Suprapubic skin (tissue), 4 donors: ENCODE measurements at regions not wholly inside any gene's neighbourhood (a gene's known extent, or its start where the extent isn't known, plus 50 kb on each side); places are given as distances from the start of the nearest gene placed in this dataset.

ENCODE experiments used
- DNase-seq, 2 donors: peaks; one replicate each; pipeline ENCODE4 v3.0.0-alpha.2; 2019; ENCODE audit warnings: low spot score in 2 of 2
- H3K27ac ChIP-seq: fragments of 200-600 bp; sonication (generic); one replicate; pipeline ENCODE4 v1.5.1; 2019
- H3K27me3 ChIP-seq: fragments of 200-600 bp; sonication (generic); one replicate; pipeline ENCODE4 v1.5.1; 2019
- H3K36me3 ChIP-seq: fragments of 200-600 bp; sonication (generic); one replicate; pipeline ENCODE4 v1.5.1; 2019
- H3K4me1 ChIP-seq: fragments of 200-600 bp; sonication (generic); one replicate; pipeline ENCODE4 v1.5.1; 2019
- H3K4me3 ChIP-seq: fragments of 200-600 bp; sonication (generic); one replicate; pipeline ENCODE4 v1.5.1; 2019; ENCODE audit warnings: mild to moderate bottlenecking
- H3K9me3 ChIP-seq: fragments of 200-600 bp; sonication (generic); one replicate; pipeline ENCODE4 v1.5.1; 2019
- EP300 ChIP-seq: sonication (generic); formaldehyde crosslinking; IDR thresholded peaks from one replicate; pipeline ENCODE4 v1.6.1; 2017; ENCODE audit warnings: antibody characterized with exemption
- POLR2A ChIP-seq, 2 donors: fragments of 450-650 bp; IDR thresholded peaks; one replicate each; pipeline ENCODE4 v1.6.1; 2017; ENCODE audit warnings: antibody characterized with exemption in 2 of 2, mild to moderate bottlenecking in 2 of 2, moderate library complexity in 2 of 2
- POLR2AphosphoS5 ChIP-seq, 3 donors: sonication (generic); formaldehyde crosslinking; IDR thresholded peaks; one replicate each; pipeline ENCODE4 v1.6.1; 2017; ENCODE audit warnings: antibody characterized with exemption in 3 of 3
- WGBS: methylation state at CpG from one replicate; pipeline ENCODE4 v1.1.5; 2018; 5-methylcytosine and 5-hydroxymethylcytosine counted together
- TF ChIP-seq, protein P1 (sequence below), 2 donors: fragments of 200-600 bp in 1 of 2; fragments of 450-650 bp in 1 of 2; sonication (generic) in 1 of 2; IDR thresholded peaks; one replicate each; pipeline ENCODE4 v1.5.1; 2016 to 2019; ENCODE audit warnings: antibody characterized with exemption in 2 of 2, mild to moderate bottlenecking in 1 of 2, moderate library complexity in 1 of 2

- Histone ChIP-seq H3K27ac (no peak overlapping the region), H3K4me1 (no peaks in the 10 kb centered on the region), H3K4me3 (no peak overlapping the region), H3K36me3 (no peaks in the 10 kb centered on the region), H3K9me3 (no peaks in the 10 kb centered on the region), H3K27me3 (no peaks in the 10 kb centered on the region)
- WGBS = 93% methylated on average over 22 of the region's 35 CpGs
- no peak for TF ChIP-seq POLR2AphosphoS5 (IDR thresholded peaks at IDR 0.05)
- TF ChIP-seq POLR2A (IDR thresholded peaks at IDR 0.05) = no peak
- TF ChIP-seq, protein P1, sequence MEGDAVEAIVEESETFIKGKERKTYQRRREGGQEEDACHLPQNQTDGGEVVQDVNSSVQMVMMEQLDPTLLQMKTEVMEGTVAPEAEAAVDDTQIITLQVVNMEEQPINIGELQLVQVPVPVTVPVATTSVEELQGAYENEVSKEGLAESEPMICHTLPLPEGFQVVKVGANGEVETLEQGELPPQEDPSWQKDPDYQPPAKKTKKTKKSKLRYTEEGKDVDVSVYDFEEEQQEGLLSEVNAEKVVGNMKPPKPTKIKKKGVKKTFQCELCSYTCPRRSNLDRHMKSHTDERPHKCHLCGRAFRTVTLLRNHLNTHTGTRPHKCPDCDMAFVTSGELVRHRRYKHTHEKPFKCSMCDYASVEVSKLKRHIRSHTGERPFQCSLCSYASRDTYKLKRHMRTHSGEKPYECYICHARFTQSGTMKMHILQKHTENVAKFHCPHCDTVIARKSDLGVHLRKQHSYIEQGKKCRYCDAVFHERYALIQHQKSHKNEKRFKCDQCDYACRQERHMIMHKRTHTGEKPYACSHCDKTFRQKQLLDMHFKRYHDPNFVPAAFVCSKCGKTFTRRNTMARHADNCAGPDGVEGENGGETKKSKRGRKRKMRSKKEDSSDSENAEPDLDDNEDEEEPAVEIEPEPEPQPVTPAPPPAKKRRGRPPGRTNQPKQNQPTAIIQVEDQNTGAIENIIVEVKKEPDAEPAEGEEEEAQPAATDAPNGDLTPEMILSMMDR (IDR thresholded peaks at IDR 0.05) = no peak
- no peak for TF ChIP-seq EP300
- no peak for DNase-seq
Measured at GRCh38 chr9:80359941-80360881, 788.4 kb downstream of the TLE4 start.

- WGBS = 95% methylated on average over 3 of the region's 11 CpGs
- Histone ChIP-seq H3K36me3 (no peaks in the 10 kb centered on the region), H3K4me1 (no peaks in the 10 kb centered on the region), H3K4me3 (no peak overlapping the region), H3K27ac (no peak overlapping the region), H3K9me3 (no peaks in the 10 kb centered on the region), H3K27me3 (no peaks in the 10 kb centered on the region)
- TF ChIP-seq POLR2AphosphoS5 (IDR thresholded peaks at IDR 0.05) (no peak), POLR2A (IDR thresholded peaks at IDR 0.05) (no peak), EP300 (no peak)
- TF ChIP-seq, protein P1 (IDR thresholded peaks at IDR 0.05) = no peak
- no peak for DNase-seq
Measured at GRCh38 chr9:80359291-80359690, 787.5 kb downstream of the TLE4 start.

GRCh38 chr9:80352967-80353366 is 781.2 kb downstream of the TLE4 start:
- no peaks in the 10 kb centered on the region for H3K9me3 ChIP-seq
- H3K36me3 ChIP-seq = no peaks in the 10 kb centered on the region
- TF ChIP-seq POLR2A (IDR thresholded peaks at IDR 0.05) = no peak
- TF ChIP-seq, protein P1 (IDR thresholded peaks at IDR 0.05) = no peak
- TF ChIP-seq POLR2AphosphoS5 (IDR thresholded peaks at IDR 0.05) = no peak
- TF ChIP-seq EP300 = no peak
- WGBS = 96% methylated on average over 2 of the region's 2 CpGs
- no peaks in the 10 kb centered on the region for H3K4me1 ChIP-seq
- DNase-seq = no peak
- H3K27ac ChIP-seq = no peak overlapping the region
- H3K27me3 ChIP-seq = no peaks in the 10 kb centered on the region
- no peak overlapping the region for H3K4me3 ChIP-seq

DNA sequence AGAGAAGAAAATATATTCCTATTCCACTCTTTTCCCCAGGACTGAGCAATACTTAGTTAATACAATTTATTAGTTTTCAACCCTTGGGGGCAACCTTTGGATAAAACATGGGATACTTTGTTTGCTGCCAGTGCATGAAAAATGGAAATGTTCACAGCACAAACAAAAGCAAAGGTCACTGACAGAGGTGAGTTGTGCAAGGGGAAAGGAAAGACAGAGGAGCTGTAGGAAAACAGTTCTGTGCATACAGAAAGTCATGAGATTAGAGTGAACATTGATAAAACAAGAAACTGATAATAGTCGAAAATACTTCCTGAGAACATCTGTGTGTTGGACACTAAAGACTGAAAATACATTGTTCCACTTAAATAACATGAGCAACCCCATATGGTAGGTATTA is 779.8 kb downstream of the TLE4 start:
- Histone ChIP-seq H3K27me3 (no peaks in the 10 kb centered on the region), H3K36me3 (no peaks in the 10 kb centered on the region), H3K4me1 (no peaks in the 10 kb centered on the region), H3K4me3 (no peak overlapping the region), H3K27ac (no peak overlapping the region), H3K9me3 (no peaks in the 10 kb centered on the region)
- DNase-seq = no peak
- 82% methylated on average over 1 of the region's 1 CpG for WGBS
- TF ChIP-seq POLR2AphosphoS5 (IDR thresholded peaks at IDR 0.05) (no peak), EP300 (no peak), POLR2A (IDR thresholded peaks at IDR 0.05) (no peak)
- TF ChIP-seq, protein P1 (IDR thresholded peaks at IDR 0.05) = no peak

- Histone ChIP-seq H3K4me1 (no peaks in the 10 kb centered on the region), H3K36me3 (no peaks in the 10 kb centered on the region), H3K27ac (no peak overlapping the region), H3K9me3 (no peaks in the 10 kb centered on the region), H3K27me3 (no peaks in the 10 kb centered on the region), H3K4me3 (no peak overlapping the region)
- DNase-seq = no peak
- TF ChIP-seq POLR2AphosphoS5 (IDR thresholded peaks at IDR 0.05) (no peak), POLR2A (IDR thresholded peaks at IDR 0.05) (no peak), EP300 (no peak)
- TF ChIP-seq, protein P1 (IDR thresholded peaks at IDR 0.05) = no peak
- 50% methylated on average over 3 of the region's 3 CpGs for WGBS
Measured at GRCh38 chr9:80326105-80326504, 754.3 kb downstream of the TLE4 start.
